ENCODE measurements at regions not wholly inside any gene's neighbourhood (a gene's known extent, or its start where the extent isn't known, plus 50 kb on each side); places are given as distances from the start of the nearest gene placed in this dataset.

DNA sequence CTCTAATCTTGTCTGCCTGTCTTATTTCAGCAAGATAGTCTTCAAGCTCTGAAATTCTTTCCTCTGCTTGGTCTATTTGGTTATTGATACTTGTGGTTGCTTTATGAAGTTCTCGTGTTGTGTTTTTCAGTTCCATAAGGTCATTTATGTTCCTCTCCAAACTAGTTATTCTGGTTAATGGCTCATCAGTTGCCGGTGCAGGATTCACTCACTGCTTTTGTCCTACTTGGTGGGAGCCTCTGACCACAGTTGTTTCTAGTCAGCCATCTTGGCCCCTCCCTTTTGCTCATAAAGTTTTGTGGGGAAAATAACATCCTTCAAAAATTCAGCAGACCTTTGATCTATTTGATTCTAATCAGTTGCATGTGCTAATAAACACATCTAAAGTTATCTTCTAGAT lies 158.6 kb upstream of the PARD3B start:
- TF ChIP-seq, protein P1, sequence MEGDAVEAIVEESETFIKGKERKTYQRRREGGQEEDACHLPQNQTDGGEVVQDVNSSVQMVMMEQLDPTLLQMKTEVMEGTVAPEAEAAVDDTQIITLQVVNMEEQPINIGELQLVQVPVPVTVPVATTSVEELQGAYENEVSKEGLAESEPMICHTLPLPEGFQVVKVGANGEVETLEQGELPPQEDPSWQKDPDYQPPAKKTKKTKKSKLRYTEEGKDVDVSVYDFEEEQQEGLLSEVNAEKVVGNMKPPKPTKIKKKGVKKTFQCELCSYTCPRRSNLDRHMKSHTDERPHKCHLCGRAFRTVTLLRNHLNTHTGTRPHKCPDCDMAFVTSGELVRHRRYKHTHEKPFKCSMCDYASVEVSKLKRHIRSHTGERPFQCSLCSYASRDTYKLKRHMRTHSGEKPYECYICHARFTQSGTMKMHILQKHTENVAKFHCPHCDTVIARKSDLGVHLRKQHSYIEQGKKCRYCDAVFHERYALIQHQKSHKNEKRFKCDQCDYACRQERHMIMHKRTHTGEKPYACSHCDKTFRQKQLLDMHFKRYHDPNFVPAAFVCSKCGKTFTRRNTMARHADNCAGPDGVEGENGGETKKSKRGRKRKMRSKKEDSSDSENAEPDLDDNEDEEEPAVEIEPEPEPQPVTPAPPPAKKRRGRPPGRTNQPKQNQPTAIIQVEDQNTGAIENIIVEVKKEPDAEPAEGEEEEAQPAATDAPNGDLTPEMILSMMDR (IDR thresholded peaks at IDR 0.05) = no peak
- no peak for TF ChIP-seq POLR2A (IDR thresholded peaks at IDR 0.05)
- TF ChIP-seq POLR2AphosphoS5 (IDR thresholded peaks at IDR 0.05) = no peak
- no peak for TF ChIP-seq EP300 (IDR thresholded peaks at IDR 0.05; ENCODE audit: low read depth)
